Lung microvascular endothelial cell (primary cell): ENCODE measurements at regions not wholly inside any gene's neighbourhood (a gene's known extent, or its start where the extent isn't known, plus 50 kb on each side); places are given as distances from the start of the nearest gene placed in this dataset.
A peak's percentile ranks its signal among the peaks of the same experiment; 100 is the strongest.
"Not testable (repeated sequence)": the region's sequence is repeated elsewhere in the genome, so short reads cannot be mapped to it uniquely, and the experiment has no call there.

ENCODE experiments used
- DNase-seq, 2 donors: peaks; one replicate each; pipeline versions ENCODE4 v3.0.0 to v3.0.0-alpha.2; 2010; ENCODE audit warnings: low read depth in 2 of 2

DNA sequence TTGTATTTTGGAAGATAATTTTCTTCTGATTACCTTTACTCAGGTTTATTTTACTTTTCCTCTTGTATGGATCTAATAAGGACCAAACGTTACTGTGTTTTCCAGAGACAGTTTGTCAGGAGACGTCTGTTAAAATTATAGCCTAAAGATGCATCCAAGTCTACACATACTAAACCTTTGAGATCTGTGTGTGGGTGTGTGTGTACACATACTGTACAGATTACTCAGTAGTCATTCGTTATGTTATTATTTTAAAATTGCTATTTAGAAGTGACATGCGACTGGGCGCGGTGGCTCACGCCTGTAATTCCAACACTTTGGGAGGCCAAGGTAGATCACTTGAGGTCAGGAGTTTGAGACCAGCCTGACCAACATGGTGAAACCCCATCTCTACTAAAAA is 51.6 kb upstream of the CNTLN start:
- DNase-seq, result no peak

DNA sequence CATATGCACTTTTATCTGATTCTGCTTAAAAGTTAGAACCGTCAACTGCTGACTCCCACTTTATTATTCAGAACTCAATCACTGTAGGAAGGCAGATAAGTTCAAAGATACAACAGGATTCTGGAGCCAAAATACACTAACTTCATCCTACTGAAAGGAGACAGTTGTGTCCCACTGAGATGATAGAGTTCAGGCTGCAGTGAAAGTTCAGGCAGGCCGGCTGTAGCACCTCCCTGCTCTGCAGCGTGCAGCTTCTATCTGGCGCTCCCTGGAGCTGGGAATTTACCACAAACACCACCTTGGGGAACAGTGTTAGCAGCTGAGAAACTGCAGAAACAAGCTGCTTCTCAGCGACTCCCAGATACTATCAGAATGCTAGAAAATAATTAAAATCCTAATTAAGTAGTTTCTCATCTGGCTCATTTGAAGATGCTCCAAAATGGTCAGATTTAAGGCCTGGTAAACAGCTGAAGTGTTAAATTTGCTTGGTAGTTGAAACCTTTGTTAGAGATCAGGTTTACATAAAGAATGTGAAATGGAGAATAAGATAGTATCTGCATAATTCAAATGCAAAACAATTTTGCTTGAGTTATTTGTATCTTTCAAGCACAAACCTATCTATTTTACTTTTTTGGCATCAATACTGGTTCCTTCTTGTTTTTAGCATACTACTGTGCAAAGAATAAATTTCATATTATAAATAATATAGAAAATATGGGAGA is 52.3 kb upstream of the CNTLN start:
- no peak for DNase-seq

- no peak for DNase-seq
These were observed 53.0 kb upstream of the CNTLN start for GRCh38 chr9:17081814-17082213.

DNA sequence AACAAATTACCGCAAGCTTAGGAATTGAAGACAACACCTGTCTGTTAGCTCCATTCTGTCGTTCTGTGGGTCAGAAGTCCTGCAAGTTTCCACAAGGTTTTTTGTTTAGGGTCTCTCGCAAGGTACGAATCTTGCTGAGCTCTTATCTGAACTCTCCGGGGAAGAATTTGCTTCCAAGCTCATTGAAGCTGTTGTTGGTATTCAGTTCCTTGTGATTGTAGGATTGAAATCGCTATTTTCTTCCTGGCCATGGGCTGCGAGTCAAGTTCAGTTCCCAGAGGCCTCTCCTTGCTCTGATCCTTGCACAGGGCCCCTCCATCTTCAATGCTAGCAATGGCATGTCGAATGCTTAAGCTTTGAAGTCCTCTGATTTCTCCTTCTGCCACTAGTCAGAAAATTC is 53.5 kb upstream of the CNTLN start:
- DNase-seq, result no peak

DNA sequence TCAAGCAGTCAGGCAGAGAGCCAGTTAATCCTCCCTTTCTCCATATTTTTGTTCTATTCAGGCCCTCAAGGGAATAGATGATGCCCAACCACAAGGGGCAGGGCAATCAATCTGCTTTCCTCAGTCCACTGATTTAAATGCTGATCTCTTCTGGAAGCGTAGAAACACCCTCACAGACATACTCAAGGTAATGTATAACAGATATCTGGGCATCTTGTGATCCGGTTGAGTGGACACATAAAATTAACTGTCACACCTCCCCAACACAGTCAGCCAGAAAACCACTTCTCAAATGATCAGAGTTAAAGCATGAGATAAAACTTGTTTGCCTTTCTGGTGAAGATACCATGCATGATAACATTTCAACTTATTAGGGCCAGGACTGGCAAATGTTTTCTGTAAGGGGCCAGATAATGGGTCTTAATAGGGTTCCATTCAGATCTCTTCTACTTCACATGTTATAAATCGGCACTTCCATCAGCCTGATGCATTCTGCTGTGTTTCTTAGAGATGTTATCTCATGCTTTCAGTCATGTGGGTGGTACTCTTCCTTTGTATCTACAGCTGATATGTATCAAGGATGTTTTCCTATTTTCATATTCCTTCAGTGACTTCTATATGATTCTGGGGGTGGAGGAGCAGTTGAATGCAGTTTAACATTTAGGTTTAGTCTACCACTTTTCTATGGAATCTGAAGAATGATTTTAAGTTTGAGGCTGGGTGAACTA is 58.9 kb upstream of the CNTLN start:
- no peak for DNase-seq

GRCh38 chr9:17075146-17075757 is 59.6 kb upstream of the CNTLN start:
- DNase-seq, result no peak

DNA sequence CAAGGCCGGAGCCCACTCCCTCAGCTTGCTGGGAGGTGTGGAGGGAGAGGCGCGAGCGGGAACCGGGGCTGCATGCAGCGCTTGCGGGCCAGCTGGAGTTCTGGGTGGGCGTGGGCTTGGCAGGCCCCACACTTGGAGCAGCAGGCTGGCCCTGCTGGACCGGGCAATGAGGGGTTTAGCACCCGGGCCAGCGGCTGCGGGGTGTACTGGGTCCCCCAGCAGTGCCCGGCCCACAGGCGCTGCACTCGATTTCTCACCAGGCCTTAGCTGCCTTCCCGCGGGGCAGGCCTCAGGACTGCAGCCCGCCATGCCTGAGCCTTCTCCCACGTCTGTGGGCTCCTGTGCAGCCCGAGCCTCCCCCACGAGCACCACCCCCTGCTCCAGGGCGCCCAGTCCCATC is 62.3 kb upstream of the CNTLN start:
- not testable (repeated sequence) for DNase-seq

DNA sequence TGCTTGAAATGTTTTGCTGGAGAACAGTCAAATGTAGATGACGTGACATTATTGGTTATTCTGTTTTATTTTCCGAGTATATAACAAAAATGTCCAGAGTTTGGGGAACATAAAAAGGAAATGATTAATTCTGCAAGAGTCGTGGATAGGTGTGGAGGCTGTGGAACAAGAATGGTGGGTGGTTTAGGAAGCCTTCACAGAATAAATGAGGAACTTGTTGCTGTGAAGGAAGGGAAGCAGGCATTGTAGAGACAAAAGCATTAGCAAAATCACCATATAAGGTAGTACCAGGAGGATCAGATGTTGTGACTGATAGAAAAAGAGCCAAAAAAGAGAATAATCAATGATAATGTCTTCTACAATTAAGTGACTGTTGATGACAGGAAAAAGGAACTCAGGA is 66.2 kb upstream of the CNTLN start:
- DNase-seq, result no peak

- peak; percentile 78 to 88 for DNase-seq
These were observed 69.8 kb upstream of the CNTLN start for GRCh38 chr9:17065062-17065461.

DNA sequence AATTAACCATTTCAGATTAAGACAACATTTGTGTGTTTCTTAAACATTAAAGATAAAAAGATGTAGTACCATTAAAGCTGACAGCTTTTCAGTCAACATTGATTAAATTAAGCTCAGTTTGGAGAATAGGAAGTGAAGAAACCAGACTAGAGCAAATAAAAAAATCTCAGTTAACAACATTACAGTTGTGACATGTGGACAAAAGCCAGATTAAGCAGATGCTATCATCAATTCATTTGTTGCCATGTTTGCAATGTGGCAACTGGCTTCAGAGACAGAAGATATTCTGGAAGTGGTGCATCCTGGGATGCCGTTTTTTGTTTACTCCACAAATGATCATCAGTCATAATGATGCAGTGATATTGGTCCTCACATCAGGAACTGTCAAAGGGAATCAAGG is 70.3 kb upstream of the CNTLN start:
- peak in 1 of 2 donors; percentile 5 for DNase-seq

DNA sequence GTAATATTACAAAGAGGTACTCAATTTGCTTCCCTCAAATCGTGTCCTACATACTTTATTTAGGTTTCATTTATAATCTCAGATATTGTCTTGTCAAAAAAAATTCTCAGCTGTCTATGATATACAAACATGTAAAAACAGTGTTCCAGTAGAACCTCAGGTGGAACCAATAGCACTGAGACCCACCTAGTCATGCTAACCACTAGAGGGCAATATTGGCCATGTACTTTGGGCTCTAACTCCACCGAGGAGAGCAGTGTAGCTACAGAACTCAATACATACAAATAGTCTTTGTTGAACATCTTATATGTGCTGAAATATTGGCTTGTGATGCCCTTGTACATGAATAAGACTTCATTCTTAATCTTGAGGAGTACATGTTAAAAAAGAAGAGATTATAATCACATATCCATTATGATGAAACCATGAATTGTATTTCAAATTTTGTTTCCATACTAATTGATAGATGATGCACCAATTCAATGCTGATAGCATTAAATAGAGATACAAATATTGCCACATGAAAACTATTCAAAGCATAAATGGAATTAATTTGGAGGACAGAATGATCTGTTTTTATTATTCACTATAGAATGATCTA is 71.2 kb upstream of the CNTLN start:
- peak; percentile 69 to 74 for DNase-seq

- no peak for DNase-seq
These were observed 72.3 kb upstream of the CNTLN start for GRCh38 chr9:17062497-17062896.

DNA sequence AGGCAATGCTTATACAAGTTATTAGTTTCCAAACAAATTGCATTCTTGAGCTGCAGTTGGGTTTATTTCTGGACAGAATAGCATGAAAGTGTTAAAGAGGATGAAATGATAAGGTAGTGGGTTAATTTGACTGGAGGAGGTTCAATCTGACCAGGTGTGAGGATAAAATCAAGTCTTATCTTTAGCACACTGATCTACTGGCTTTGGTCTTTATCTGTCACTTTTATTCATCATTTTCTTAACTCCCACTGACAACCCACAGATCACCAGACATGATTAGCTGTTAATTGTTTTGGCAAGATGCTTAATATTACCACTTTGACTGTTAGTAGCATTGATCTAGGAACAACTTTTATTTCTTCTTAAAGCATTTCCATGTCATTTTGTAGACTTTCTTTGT is 74.4 kb upstream of the CNTLN start:
- no peak for DNase-seq

GRCh38 chr9:17059465-17059864 is 75.4 kb upstream of the CNTLN start:
- no peak for DNase-seq

DNA sequence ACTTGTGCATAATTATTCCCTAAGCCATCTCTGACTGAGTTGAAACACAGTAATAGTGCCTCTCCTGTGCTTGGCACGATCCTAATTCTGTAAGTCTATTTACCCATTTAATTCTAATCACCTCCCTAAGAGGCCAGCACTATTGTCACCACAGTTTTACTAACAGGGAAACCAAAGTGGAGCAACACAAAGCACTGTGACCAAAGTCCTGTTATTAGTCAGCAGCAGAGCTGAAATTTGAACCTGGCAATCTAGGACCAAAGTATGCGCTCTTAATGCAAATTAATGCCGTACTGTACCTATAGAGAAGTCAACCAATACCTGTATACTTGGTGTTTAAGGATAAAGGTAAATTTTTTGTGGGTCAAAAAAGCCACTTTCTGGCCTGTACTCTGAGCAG is 77.1 kb upstream of the CNTLN start:
- DNase-seq, result no peak

DNA sequence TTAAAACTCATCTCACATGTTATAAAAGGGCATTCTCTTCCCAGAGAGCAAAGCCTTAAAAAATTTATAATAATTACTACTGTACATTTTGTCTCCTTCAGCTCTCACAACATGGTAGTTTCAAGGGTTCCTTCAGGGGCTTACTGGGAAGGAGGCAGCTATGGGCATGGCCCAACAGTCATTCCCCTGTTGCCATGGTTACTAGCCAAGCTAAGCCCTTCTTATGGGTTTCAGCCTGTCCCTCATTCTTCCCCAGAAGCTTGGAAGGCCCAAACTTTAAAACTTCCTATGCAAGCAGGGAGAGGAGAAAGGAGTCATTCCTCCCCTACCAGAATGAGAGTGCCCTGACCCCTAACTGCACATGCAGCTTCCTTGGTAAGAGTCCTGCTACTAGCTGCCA is 82.2 kb upstream of the CNTLN start:
- no peak for DNase-seq

- DNase-seq, result no peak
These were observed 89.4 kb upstream of the CNTLN start for GRCh38 chr9:17045381-17045940.

DNA sequence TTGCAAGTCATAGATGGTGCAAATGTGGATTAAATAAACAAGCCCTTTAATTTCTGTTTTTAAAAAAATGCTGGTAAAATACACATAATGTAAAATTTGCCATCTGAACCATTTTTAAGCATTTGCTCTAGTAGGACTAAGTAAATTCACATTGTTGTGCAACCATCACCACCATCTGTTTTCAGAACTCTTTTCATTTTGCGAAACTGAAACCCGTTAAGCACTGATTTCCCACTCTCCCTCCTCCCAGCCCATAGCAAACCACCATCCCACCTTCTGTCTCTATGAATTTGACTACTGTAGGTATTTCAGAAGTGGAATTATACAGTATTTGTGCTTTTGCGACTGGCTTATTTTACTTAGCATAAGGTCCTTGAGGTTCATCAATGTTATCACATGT is 103.3 kb upstream of the CNTLN start:
- DNase-seq, result no peak

- DNase-seq, result no peak
These were observed 109.6 kb upstream of the CNTLN start for GRCh38 chr9:17025281-17025680.

GRCh38 chr9:17024129-17024528 is 110.7 kb upstream of the CNTLN start:
- DNase-seq, result no peak

DNA sequence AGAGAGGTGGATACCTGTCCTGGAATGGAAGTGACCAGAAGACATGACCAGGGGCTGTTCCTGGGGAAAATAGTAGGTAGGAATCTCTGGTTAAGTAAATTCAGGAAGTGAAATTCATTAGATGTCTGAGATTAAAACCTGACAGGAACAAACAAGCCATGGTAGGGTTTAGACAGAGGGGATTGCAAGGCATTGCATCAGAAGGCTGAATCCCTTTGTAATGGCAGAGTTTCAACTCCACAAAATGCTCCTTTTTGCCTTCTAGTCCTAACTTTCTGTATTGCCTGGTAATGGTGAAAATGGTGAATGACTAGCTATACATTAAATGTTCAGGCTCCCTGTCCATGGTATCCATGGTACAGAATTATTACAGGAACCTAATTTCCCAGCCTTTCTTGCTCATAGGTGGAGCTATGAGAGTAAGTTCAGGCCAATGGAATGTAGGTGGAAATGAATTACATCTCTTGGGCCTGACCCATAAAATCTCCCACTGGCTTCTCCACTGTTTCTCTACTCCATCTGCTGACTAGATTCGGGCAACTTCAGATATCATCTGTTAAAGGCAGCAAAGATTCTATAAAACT is 113.4 kb upstream of the CNTLN start:
- no peak for DNase-seq

DNA sequence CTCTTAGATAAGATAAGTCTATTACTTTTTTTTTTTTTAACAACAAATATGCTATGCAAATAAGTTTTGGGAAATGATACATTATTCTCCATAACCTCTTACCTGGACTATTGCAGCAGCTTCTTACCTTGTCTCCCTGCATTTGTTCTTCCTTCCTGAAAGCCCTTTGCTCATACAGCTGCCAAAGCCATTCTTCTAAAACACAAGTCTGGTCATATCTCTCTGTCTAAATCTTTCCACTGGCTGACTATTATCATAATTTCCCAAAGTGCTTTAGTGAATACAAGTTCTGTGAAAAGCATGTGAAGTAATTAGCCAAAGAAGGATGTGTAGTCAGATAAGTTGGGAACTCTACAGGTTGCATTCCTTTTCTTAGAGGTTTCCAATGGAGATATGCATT is 115.4 kb upstream of the CNTLN start:
- no peak for DNase-seq
